Endothelial cell of umbilical vein (primary cell): ENCODE measurements at regions not wholly inside any gene's neighbourhood (a gene's known extent, or its start where the extent isn't known, plus 50 kb on each side); places are given as distances from the start of the nearest gene placed in this dataset.

Experiments used
- BruUV-seq: library from RNA; stranded (reverse); fragments of 400-500 nt; replicated peaks from 2 replicates; lab custom pipeline; 2021; lab: Mats Ljungman, UMichigan
- CTCF ChIA-PET: fragments of 300-600, 350-600 bp; sonication (Branson Sonifier 250); formaldehyde crosslinking; loops from one replicate; lab custom pipeline; 2021; ENCODE audit warnings: antibody characterized with exemption, inconsistent platforms; lab: Charles Lee
- POLR2A ChIA-PET: fragments of 300-600, 350-600 bp; sonication (Branson Sonifier 250); formaldehyde crosslinking; loops from one replicate; lab custom pipeline; 2021; ENCODE audit warnings: antibody characterized with exemption, inconsistent platforms; lab: Charles Lee
- DNase-seq: peaks from one replicate; pipeline ENCODE4 v3.0.0-alpha.2; 2011; ENCODE audit warnings: low read depth, low spot score
- FAIRE-seq: peaks from 2 replicates; lab custom pipeline; 2011; peaks lifted over from hg19 to GRCh38; lab: Jason Lieb, UNC
- H2AFZ ChIP-seq: 2 replicates; pipeline ENCODE4 v1.6.0; 2012; ENCODE audit warnings: low read depth, low read length, control low read depth, inconsistent platforms
- H3K27ac ChIP-seq: 2 replicates; pipeline ENCODE4 v1.5.1; 2011; ENCODE audit warnings: low read depth, mild to moderate bottlenecking, control low read depth, low read length, moderate library complexity; ENCODE audit not compliant: insufficient read depth
- H3K27me3 ChIP-seq, 2 experiments: 2 replicates each; pipeline versions ENCODE4 v1.6.0 to v1.6.1; 2011; ENCODE audit warnings: low read length in 2 of 2, mixed read lengths in 1 of 2; ENCODE audit not compliant: control insufficient read depth in 2 of 2, insufficient read depth in 2 of 2
- H3K36me3 ChIP-seq, 2 experiments: 2 replicates in 1 of 2; 3 replicates in 1 of 2; pipeline ENCODE4 v1.5.1; 2011; ENCODE audit warnings: low read length in 2 of 2, mild to moderate bottlenecking in 1 of 2, moderate library complexity in 1 of 2; ENCODE audit not compliant: control insufficient read depth in 2 of 2, insufficient read depth in 2 of 2; ENCODE audit errors: extremely low read depth in 1 of 2
- H3K4me1 ChIP-seq: 3 replicates; pipeline ENCODE4 v1.5.1; 2011; ENCODE audit warnings: mild to moderate bottlenecking, low read length; ENCODE audit not compliant: control insufficient read depth, insufficient read depth; ENCODE audit errors: extremely low read depth
- H3K4me2 ChIP-seq: 2 replicates; pipeline ENCODE4 v1.6.1; 2011; ENCODE audit warnings: low read length, control low read depth, mixed read lengths; ENCODE audit not compliant: insufficient read depth
- H3K4me3 ChIP-seq, 3 experiments: fragments of 200-600 bp in 1 of 3; sonication (generic), shearing (Covaris generic) in 1 of 3; replicated peaks in 1 of 3; 2 replicates each; pipeline ENCODE4 v1.5.1; 2011 to 2016; ENCODE audit warnings: control low read depth in 3 of 3, low read length in 3 of 3, mild to moderate bottlenecking in 2 of 3, inconsistent platforms in 1 of 3, low read depth in 1 of 3, moderate library complexity in 1 of 3; ENCODE audit not compliant: insufficient read depth in 1 of 3
- H3K79me2 ChIP-seq: 2 replicates; pipeline ENCODE4 v1.6.0; 2012; ENCODE audit warnings: low read length, inconsistent platforms; ENCODE audit not compliant: control insufficient read depth, insufficient read depth
- H3K9ac ChIP-seq: replicated peaks from 2 replicates; pipeline ENCODE3; 2011; ENCODE audit warnings: low read length, control low read depth; ENCODE audit not compliant: insufficient read depth; ENCODE audit errors: extremely low read depth
- H3K9me1 ChIP-seq: replicated peaks from 3 replicates; pipeline ENCODE4 v1.6.0; 2011; ENCODE audit warnings: mild to moderate bottlenecking, low read length; ENCODE audit not compliant: control insufficient read depth, insufficient read depth; ENCODE audit errors: extremely low read depth
- H3K9me3 ChIP-seq: replicated peaks from 2 replicates; pipeline ENCODE4 v1.5.1; 2012; ENCODE audit warnings: low read length, inconsistent platforms; ENCODE audit not compliant: control insufficient read depth, insufficient read depth
- H4K20me1 ChIP-seq: replicated peaks from 2 replicates; pipeline ENCODE3; 2011; ENCODE audit warnings: mild to moderate bottlenecking, low read length; ENCODE audit not compliant: control insufficient read depth, insufficient read depth; ENCODE audit errors: extremely low read depth
- EZH2 ChIP-seq: IDR thresholded peaks from 2 replicates; pipeline ENCODE4 v1.6.1; 2012; ENCODE audit warnings: borderline replicate concordance, low read depth, mild to moderate bottlenecking, moderate library complexity, low read length, inconsistent platforms; ENCODE audit not compliant: severe bottlenecking
- FOS ChIP-seq: IDR thresholded peaks from 2 replicates; pipeline ENCODE4 v1.6.1; 2011; ENCODE audit warnings: mild to moderate bottlenecking, low read length, moderate library complexity, borderline replicate concordance; ENCODE audit not compliant: insufficient read depth
- GATA2 ChIP-seq: IDR thresholded peaks from 2 replicates; pipeline ENCODE4 v1.7.0; 2011; ENCODE audit warnings: low read depth, mild to moderate bottlenecking, moderate library complexity, mixed read lengths, low read length; ENCODE audit not compliant: insufficient read length, insufficient read depth
- JUN ChIP-seq: IDR thresholded peaks from 2 replicates; pipeline ENCODE4 v1.6.1; 2011; ENCODE audit warnings: borderline replicate concordance, low read depth; ENCODE audit not compliant: insufficient read length, insufficient read depth
- MAX ChIP-seq: IDR thresholded peaks from 2 replicates; pipeline ENCODE4 v1.6.1; 2011; ENCODE audit not compliant: insufficient read depth, insufficient read length
- MYC ChIP-seq: IDR thresholded peaks from one replicate; pipeline ENCODE4 v1.6.1; 2011; ENCODE audit warnings: mild to moderate bottlenecking, low read depth, low read length
- POLR2A ChIP-seq: IDR thresholded peaks from 2 replicates; pipeline ENCODE4 v1.6.1; 2012; ENCODE audit warnings: low read depth, mild to moderate bottlenecking, control low read depth, low read length
- POLR2AphosphoS5 ChIP-seq: IDR thresholded peaks from 2 replicates; pipeline ENCODE4 v1.6.1; 2012; ENCODE audit warnings: low read depth, mild to moderate bottlenecking, control low read depth, low read length, moderate library complexity; ENCODE audit not compliant: insufficient read depth
- dilution Hi-C: fragments of 300-500 bp; cut with MboI; formaldehyde crosslinking; loops from one replicate; pipeline ENCODE4 v1.15.0; 2019; ENCODE audit warnings: low sequenced_read_pairs; ENCODE audit not compliant: extremely low pct_ligation_motif_present
- intact Hi-C: fragments of 100-400 bp; cut with micrococcal nuclease; formaldehyde crosslinking; loops from one replicate; pipeline ENCODE4 v1.10.0; 2022
- TF ChIP-seq, protein P1 (sequence below), 2 donors: IDR thresholded peaks; 1 replicate in 1 of 2; 2 replicates in 1 of 2; pipeline ENCODE4 v1.5.1; 2011; ENCODE audit warnings: low read length in 2 of 2, mild to moderate bottlenecking in 2 of 2, moderate library complexity in 2 of 2, control low read depth in 1 of 2, inconsistent platforms in 1 of 2, low read depth in 1 of 2; ENCODE audit not compliant: insufficient read depth in 1 of 2; ENCODE audit errors: extremely low read depth in 1 of 2

GRCh38 chr6:144546807-144547206 is 261.7 kb downstream of the UTRN start:
- no peak overlapping the region for H2AFZ ChIP-seq
- H3K4me3 ChIP-seq, result no peak overlapping the region
- H3K9me3 ChIP-seq, result no peaks in the 10 kb centered on the region
- DNase-seq (no peak), FAIRE-seq (no peak)
- ChIA-PET POLR2A (no interaction called here), CTCF (no interaction called here)
- no peaks in the 10 kb centered on the region for H3K79me2 ChIP-seq
- no TSS peak for BruUV-seq
- H3K9me1 ChIP-seq, result no peaks in the 10 kb centered on the region
- dilution Hi-C loops (no loop called here), intact Hi-C loops (no loop called here)
- no peak overlapping the region for H3K9ac ChIP-seq
- H3K27me3 ChIP-seq, result no peaks in the 10 kb centered on the region
- no peaks in the 10 kb centered on the region for H3K4me1 ChIP-seq
- H3K27ac ChIP-seq, result no peak overlapping the region
- H3K4me2 ChIP-seq, result no peak overlapping the region
- peaks cover 2% of the 10 kb centered on the region for H4K20me1 ChIP-seq
- TF ChIP-seq EZH2 (no peak), JUN (no peak), MYC (no peak), GATA2 (no peak), FOS (no peak), POLR2A (no peak), MAX (no peak), POLR2AphosphoS5 (no peak)
- TF ChIP-seq, protein P1, sequence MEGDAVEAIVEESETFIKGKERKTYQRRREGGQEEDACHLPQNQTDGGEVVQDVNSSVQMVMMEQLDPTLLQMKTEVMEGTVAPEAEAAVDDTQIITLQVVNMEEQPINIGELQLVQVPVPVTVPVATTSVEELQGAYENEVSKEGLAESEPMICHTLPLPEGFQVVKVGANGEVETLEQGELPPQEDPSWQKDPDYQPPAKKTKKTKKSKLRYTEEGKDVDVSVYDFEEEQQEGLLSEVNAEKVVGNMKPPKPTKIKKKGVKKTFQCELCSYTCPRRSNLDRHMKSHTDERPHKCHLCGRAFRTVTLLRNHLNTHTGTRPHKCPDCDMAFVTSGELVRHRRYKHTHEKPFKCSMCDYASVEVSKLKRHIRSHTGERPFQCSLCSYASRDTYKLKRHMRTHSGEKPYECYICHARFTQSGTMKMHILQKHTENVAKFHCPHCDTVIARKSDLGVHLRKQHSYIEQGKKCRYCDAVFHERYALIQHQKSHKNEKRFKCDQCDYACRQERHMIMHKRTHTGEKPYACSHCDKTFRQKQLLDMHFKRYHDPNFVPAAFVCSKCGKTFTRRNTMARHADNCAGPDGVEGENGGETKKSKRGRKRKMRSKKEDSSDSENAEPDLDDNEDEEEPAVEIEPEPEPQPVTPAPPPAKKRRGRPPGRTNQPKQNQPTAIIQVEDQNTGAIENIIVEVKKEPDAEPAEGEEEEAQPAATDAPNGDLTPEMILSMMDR (IDR thresholded peaks at IDR 0.05; ENCODE audit: extremely low read depth in 1 of 2, insufficient read depth in 1 of 2, low read depth in 1 of 2, low read length in 2 of 2), result no peak
- peaks cover 10 to 16% of the 10 kb centered on the region in 2 experiments for H3K36me3 ChIP-seq
